ENCODE measurements at regions not wholly inside any gene's neighbourhood (a gene's known extent, or its start where the extent isn't known, plus 50 kb on each side); places are given as distances from the start of the nearest gene placed in this dataset.

GRCh38 chr17:72056155-72056554, 64.7 kb upstream of the SOX9 start (continued):
- no peak for TF ChIP-seq TEAD4 (IDR thresholded peaks at IDR 0.05; ENCODE audit: low read depth, low read length)
